H9 (cell line): ENCODE measurements at regions not wholly inside any gene's neighbourhood (a gene's known extent, or its start where the extent isn't known, plus 50 kb on each side); places are given as distances from the start of the nearest gene placed in this dataset.

Experiments used
- DNase-seq: peaks from one replicate; pipeline ENCODE4 v3.0.0-alpha.2; 2017
- H2AFZ ChIP-seq: one replicate; pipeline ENCODE4 v1.6.1; 2013; ENCODE audit warnings: mild to moderate bottlenecking, low read length, control low read depth, moderate library complexity
- H2AK5ac ChIP-seq: 2 replicates; pipeline ENCODE4 v1.6.1; 2013; ENCODE audit warnings: low read length, control low read depth, mixed read lengths; ENCODE audit not compliant: insufficient read length
- H2BK120ac ChIP-seq: one replicate; pipeline ENCODE4 v1.6.1; 2013; ENCODE audit warnings: low read depth, mild to moderate bottlenecking, low read length, control low read depth, inconsistent platforms; ENCODE audit not compliant: poor library complexity, severe bottlenecking
- H2BK12ac ChIP-seq: 2 replicates; pipeline ENCODE4 v1.6.1; 2013; ENCODE audit warnings: low read length, control low read depth, mixed read lengths, low read depth; ENCODE audit not compliant: insufficient read length
- H2BK15ac ChIP-seq: 2 replicates; pipeline ENCODE4 v1.6.1; 2013; ENCODE audit warnings: low read depth, low read length, control low read depth
- H2BK20ac ChIP-seq: one replicate; pipeline ENCODE4 v1.6.1; 2013; ENCODE audit warnings: low read depth, mild to moderate bottlenecking, low read length, control low read depth, inconsistent platforms; ENCODE audit not compliant: poor library complexity, severe bottlenecking
- H2BK5ac ChIP-seq: 2 replicates; pipeline ENCODE4 v1.6.1; 2013; ENCODE audit warnings: low read length, control low read depth, mixed read lengths; ENCODE audit not compliant: insufficient read length
- H3K14ac ChIP-seq: 2 replicates; pipeline ENCODE4 v1.6.1; 2013; ENCODE audit warnings: low read length, control low read depth; ENCODE audit not compliant: insufficient read depth
- H3K18ac ChIP-seq: 2 replicates; pipeline ENCODE4 v1.6.1; 2013; ENCODE audit warnings: low read depth, mild to moderate bottlenecking, mixed read lengths, low read length, control low read depth; ENCODE audit not compliant: insufficient read length
- H3K23ac ChIP-seq: 2 replicates; pipeline ENCODE4 v1.6.1; 2013; ENCODE audit warnings: low read length, control low read depth, mixed read lengths, low read depth; ENCODE audit not compliant: insufficient read length
- H3K23me2 ChIP-seq: 2 replicates; pipeline ENCODE4 v1.6.1; 2013; ENCODE audit warnings: low read depth, mild to moderate bottlenecking, mixed read lengths, low read length, control low read depth; ENCODE audit not compliant: insufficient read length, poor library complexity, severe bottlenecking
- H3K27ac ChIP-seq: 2 replicates; pipeline ENCODE4 v1.5.1; 2013; ENCODE audit warnings: low read length, control low read depth, mixed read lengths, low read depth; ENCODE audit not compliant: insufficient read length
- H3K27me3 ChIP-seq: 2 replicates; pipeline ENCODE4 v1.6.1; 2013; ENCODE audit warnings: low read length, control low read depth, inconsistent platforms; ENCODE audit not compliant: insufficient read depth
- H3K4ac ChIP-seq: 2 replicates; pipeline ENCODE4 v1.6.1; 2013; ENCODE audit warnings: low read depth, mild to moderate bottlenecking, control low read depth, inconsistent platforms, low read length, moderate library complexity
- H3K4me1 ChIP-seq: 2 replicates; pipeline ENCODE4 v1.6.1; 2013; ENCODE audit warnings: low read length, control low read depth, inconsistent platforms; ENCODE audit not compliant: insufficient read depth
- H3K4me2 ChIP-seq: 2 replicates; pipeline ENCODE4 v1.6.1; 2013; ENCODE audit warnings: low read length, control low read depth, mixed read lengths; ENCODE audit not compliant: insufficient read length, insufficient read depth
- H3K56ac ChIP-seq: 2 replicates; pipeline ENCODE4 v1.6.1; 2013; ENCODE audit warnings: low read depth, mild to moderate bottlenecking, mixed read lengths, low read length, control low read depth; ENCODE audit not compliant: insufficient read length
- H3K79me1 ChIP-seq: 2 replicates; pipeline ENCODE4 v1.6.1; 2013; ENCODE audit warnings: low read depth, mild to moderate bottlenecking, moderate library complexity, low read length, control low read depth, inconsistent platforms; ENCODE audit not compliant: insufficient read depth, poor library complexity, severe bottlenecking
- H3K79me2 ChIP-seq: 2 replicates; pipeline ENCODE4 v1.6.1; 2013; ENCODE audit warnings: low read length, control low read depth, inconsistent platforms; ENCODE audit not compliant: insufficient read depth
- H3K9ac ChIP-seq: 2 replicates; pipeline ENCODE4 v1.6.1; 2013; ENCODE audit warnings: low read length, control low read depth, mixed read lengths; ENCODE audit not compliant: insufficient read length; ENCODE audit errors: extremely low read depth
- H3K9me3 ChIP-seq: one replicate; pipeline ENCODE4 v1.6.1; 2013; ENCODE audit warnings: low read depth, low read length, inconsistent platforms; ENCODE audit not compliant: control insufficient read depth
- H3T11ph ChIP-seq: one replicate; pipeline ENCODE4 v1.6.1; 2013; ENCODE audit warnings: mild to moderate bottlenecking, low read length, control low read depth, inconsistent platforms
- H4K20me1 ChIP-seq: one replicate; pipeline ENCODE4 v1.6.1; 2013; ENCODE audit not compliant: control insufficient read depth, insufficient read length, insufficient read depth
- H4K5ac ChIP-seq: 2 replicates; pipeline ENCODE4 v1.6.1; 2013; ENCODE audit warnings: low read depth, mild to moderate bottlenecking, mixed read lengths, low read length, control low read depth; ENCODE audit not compliant: insufficient read length
- H4K8ac ChIP-seq: replicated peaks from 2 replicates; pipeline ENCODE4 v1.6.1; 2013; ENCODE audit warnings: low read length, control low read depth, mixed read lengths, low read depth; ENCODE audit not compliant: insufficient read length
- H4K91ac ChIP-seq: 2 replicates; pipeline ENCODE4 v1.6.1; 2013; ENCODE audit warnings: low read depth, mild to moderate bottlenecking, moderate library complexity, mixed read lengths, low read length, control low read depth; ENCODE audit not compliant: insufficient read length
- H3K27ac Mint-ChIP-seq, 3 experiments: 2 replicates in 2 of 3; 3 replicates in 1 of 3; pipeline ENCODE4 v1.8.0; 2020 to 2021; ENCODE audit warnings: mixed read lengths in 3 of 3, mild to moderate bottlenecking in 1 of 3, moderate library complexity in 1 of 3
- H3K27me3 Mint-ChIP-seq: 2 replicates; pipeline ENCODE4 v1.8.0; 2021; ENCODE audit warnings: low read depth, mild to moderate bottlenecking, moderate library complexity, mixed read lengths
- H3K36me3 Mint-ChIP-seq, 3 experiments: 2 replicates in 2 of 3; 3 replicates in 1 of 3; pipeline ENCODE4 v1.8.0; 2020 to 2021; ENCODE audit warnings: low read depth in 3 of 3, mixed read lengths in 3 of 3; ENCODE audit not compliant: insufficient read depth in 1 of 3
- H3K4me1 Mint-ChIP-seq, 2 experiments: 2 replicates each; pipeline ENCODE4 v1.8.0; 2020; ENCODE audit warnings: mixed read lengths in 2 of 2
- H3K4me3 Mint-ChIP-seq, 2 experiments: 2 replicates in 1 of 2; 3 replicates in 1 of 2; pipeline ENCODE4 v1.8.0; 2020 to 2021; ENCODE audit warnings: mild to moderate bottlenecking in 2 of 2, mixed read lengths in 2 of 2, moderate library complexity in 1 of 2
- H3K9me3 Mint-ChIP-seq, 2 experiments: 2 replicates in 1 of 2; 3 replicates in 1 of 2; pipeline ENCODE4 v1.8.0; 2020; ENCODE audit warnings: mild to moderate bottlenecking in 2 of 2, mixed read lengths in 2 of 2, moderate library complexity in 1 of 2
- WGBS: extraction: QIAGEN DNeasy Blood & Tissue Kit; methylation state at CpG from one replicate; pipeline ENCODE4 v1.1.7; 2013; ENCODE audit warnings: missing lambda C conversion rate, low lambda C conversion rate, mixed read lengths; ENCODE audit not compliant: insufficient read length; ENCODE audit errors: extremely low coverage; 5-methylcytosine and 5-hydroxymethylcytosine counted together
- TF ChIP-seq, protein P1 (sequence below): fragments of 200-600 bp; sonication (generic); conservative IDR thresholded peaks from 3 replicates; pipeline ENCODE4 v1.8.0; 2021; ENCODE audit warnings: antibody characterized with exemption, mild to moderate bottlenecking

DNA sequence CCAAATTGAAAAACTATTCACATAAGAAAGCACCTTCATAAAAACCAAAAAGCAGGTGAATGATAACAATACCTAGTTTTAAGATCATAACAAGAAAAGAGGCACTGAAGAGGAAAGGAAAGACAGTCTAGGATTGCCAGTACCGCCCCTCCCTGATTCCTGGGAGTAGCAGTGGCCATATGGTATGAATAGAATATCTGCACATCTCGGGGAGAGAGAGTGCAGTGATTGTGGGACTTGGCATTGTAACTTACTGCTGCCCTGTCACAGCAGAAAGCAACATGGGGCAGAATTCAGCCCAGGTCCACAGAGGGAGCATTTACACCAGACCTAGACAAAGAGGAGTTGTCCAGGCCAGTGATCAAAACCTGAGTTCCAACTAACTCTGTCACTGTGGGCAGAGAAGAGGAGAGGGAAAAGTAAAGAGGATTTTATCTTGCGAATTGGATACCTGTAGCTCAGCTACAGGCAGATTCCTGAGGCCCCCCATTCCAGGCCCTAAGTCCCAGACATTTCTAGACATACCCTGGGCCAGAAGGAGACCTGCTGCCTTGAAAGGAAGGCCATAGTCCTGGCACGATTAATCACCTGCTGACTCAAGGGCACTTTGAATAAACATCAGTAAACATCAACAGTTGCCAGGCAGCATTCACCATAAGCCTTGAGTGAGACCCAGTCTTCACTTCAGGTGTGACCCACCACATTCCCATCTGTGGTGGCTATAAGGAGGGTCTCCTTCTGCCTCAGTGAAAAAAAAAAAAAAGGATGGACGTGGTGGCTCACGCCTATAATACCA, 397.5 kb downstream of the TGFB2 start:
- Histone ChIP-seq H2BK20ac (no peak overlapping the region), H3T11ph (no peak overlapping the region), H3K56ac (no peak overlapping the region), H2AK5ac (no peak overlapping the region), H4K20me1 (no peaks in the 10 kb centered on the region), H3K4ac (no peak overlapping the region), H2BK12ac (no peak overlapping the region), H3K79me1 (no peaks in the 10 kb centered on the region), H2BK5ac (no peak overlapping the region), H3K23me2 (no peaks in the 10 kb centered on the region), H3K9ac (no peak overlapping the region), H3K27ac (no peak overlapping the region), H3K4me1 (no peaks in the 10 kb centered on the region), H3K9me3 (no peaks in the 10 kb centered on the region), H3K4me2 (no peak overlapping the region), H3K14ac (no peak overlapping the region), H4K91ac (no peak overlapping the region), H2BK120ac (no peak overlapping the region), H4K8ac (no peak overlapping the region), H3K79me2 (no peaks in the 10 kb centered on the region), H2BK15ac (no peak overlapping the region), H2AFZ (no peak overlapping the region), H4K5ac (no peak overlapping the region), H3K23ac (no peak overlapping the region), H3K27me3 (no peaks in the 10 kb centered on the region), H3K18ac (no peak overlapping the region)
- Mint-ChIP-seq H3K27ac (no peak overlapping the region), H3K9me3 (peaks cover 9 to 16% of the 10 kb centered on the region in 2 experiments), H3K27me3 (no peaks in the 10 kb centered on the region), H3K4me1 (0 out of 4 replicates have a peak, but pooled peaks cover 0 to 2% of the 10 kb centered on the region in 2 experiments), H3K36me3 (peaks cover 0 to 17% (median 4%) of the 10 kb centered on the region in 3 experiments; a peak in 5 of 7 replicates), H3K4me3 (no peak overlapping the region)
- TF ChIP-seq, protein P1, sequence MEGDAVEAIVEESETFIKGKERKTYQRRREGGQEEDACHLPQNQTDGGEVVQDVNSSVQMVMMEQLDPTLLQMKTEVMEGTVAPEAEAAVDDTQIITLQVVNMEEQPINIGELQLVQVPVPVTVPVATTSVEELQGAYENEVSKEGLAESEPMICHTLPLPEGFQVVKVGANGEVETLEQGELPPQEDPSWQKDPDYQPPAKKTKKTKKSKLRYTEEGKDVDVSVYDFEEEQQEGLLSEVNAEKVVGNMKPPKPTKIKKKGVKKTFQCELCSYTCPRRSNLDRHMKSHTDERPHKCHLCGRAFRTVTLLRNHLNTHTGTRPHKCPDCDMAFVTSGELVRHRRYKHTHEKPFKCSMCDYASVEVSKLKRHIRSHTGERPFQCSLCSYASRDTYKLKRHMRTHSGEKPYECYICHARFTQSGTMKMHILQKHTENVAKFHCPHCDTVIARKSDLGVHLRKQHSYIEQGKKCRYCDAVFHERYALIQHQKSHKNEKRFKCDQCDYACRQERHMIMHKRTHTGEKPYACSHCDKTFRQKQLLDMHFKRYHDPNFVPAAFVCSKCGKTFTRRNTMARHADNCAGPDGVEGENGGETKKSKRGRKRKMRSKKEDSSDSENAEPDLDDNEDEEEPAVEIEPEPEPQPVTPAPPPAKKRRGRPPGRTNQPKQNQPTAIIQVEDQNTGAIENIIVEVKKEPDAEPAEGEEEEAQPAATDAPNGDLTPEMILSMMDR = no peak
- WGBS = no CpG with 5 or more reads among the region's 6 CpGs
- no peak for DNase-seq
